Stomach (tissue), 4 donors: ENCODE measurements at regions not wholly inside any gene's neighbourhood (a gene's known extent, or its start where the extent isn't known, plus 50 kb on each side); places are given as distances from the start of the nearest gene placed in this dataset.

Experiments
- CTCF ChIP-seq, 7 experiments: fragments of 450-650 bp in 4 of 7; fragments of 200-600 bp in 3 of 7; sonication (generic) in 3 of 7; IDR thresholded peaks; one replicate each; pipeline ENCODE4 v1.5.1; 2016 to 2019; ENCODE audit warnings: antibody characterized with exemption in 7 of 7, control low read depth in 2 of 7, mild to moderate bottlenecking in 1 of 7
- EP300 ChIP-seq: sonication (generic); formaldehyde crosslinking; IDR thresholded peaks from one replicate; pipeline ENCODE4 v1.6.1; 2017; ENCODE audit warnings: antibody characterized with exemption
- POLR2A ChIP-seq, 4 donors: fragments of 450-650 bp; IDR thresholded peaks; one replicate each; pipeline ENCODE4 v1.6.1; 2016; ENCODE audit warnings: antibody characterized with exemption in 4 of 4, control low read depth in 2 of 4, mild to moderate bottlenecking in 1 of 4, moderate library complexity in 1 of 4
- POLR2AphosphoS5 ChIP-seq, 3 donors: sonication (generic); formaldehyde crosslinking; IDR thresholded peaks; one replicate each; pipeline ENCODE4 v1.6.1; 2016; ENCODE audit warnings: antibody characterized with exemption in 3 of 3

- TF ChIP-seq POLR2A (IDR thresholded peaks at IDR 0.05) (no peak), CTCF (IDR thresholded peaks at IDR 0.05) (no peak), POLR2AphosphoS5 (IDR thresholded peaks at IDR 0.05) (no peak), EP300 (no peak)
Measured at GRCh38 chr4:153093396-153093795, 110.8 kb upstream of the TRIM2 start.
